Ovary (tissue), 7 donors: ENCODE measurements at regions not wholly inside any gene's neighbourhood (a gene's known extent, or its start where the extent isn't known, plus 50 kb on each side); places are given as distances from the start of the nearest gene placed in this dataset.

Experiments
- DNase-seq, 5 donors: peaks; one replicate each; pipeline ENCODE4 v3.0.0-alpha.2; 2019 to 2020
- H3K27ac ChIP-seq, 2 donors: fragments of 200-600 bp; one replicate each; pipeline versions ENCODE4 v1.5.1 to v1.8.0; 2019 to 2022
- H3K27me3 ChIP-seq: fragments of 200-600 bp; one replicate; pipeline ENCODE4 v1.8.0; 2022
- H3K36me3 ChIP-seq: fragments of 200-600 bp; sonication (generic); one replicate; pipeline ENCODE4 v1.5.1; 2019
- H3K4me1 ChIP-seq: one replicate; pipeline ENCODE4 v1.8.1; 2013; ENCODE audit warnings: mild to moderate bottlenecking, moderate library complexity; ENCODE audit not compliant: insufficient read depth
- H3K4me3 ChIP-seq: fragments of 200-600 bp; sonication (generic); one replicate; pipeline ENCODE4 v1.5.1; 2017
- H3K9me3 ChIP-seq, 2 donors: fragments of 200-600 bp in 1 of 2; sonication (generic) in 1 of 2; one replicate each; pipeline versions ENCODE4 v1.5.1 to v1.8.1; 2013 to 2019; ENCODE audit warnings: mild to moderate bottlenecking in 1 of 2, moderate library complexity in 1 of 2
- EP300 ChIP-seq: sonication (generic); formaldehyde crosslinking; IDR thresholded peaks from one replicate; pipeline ENCODE4 v1.6.1; 2017; ENCODE audit warnings: antibody characterized with exemption
- POLR2A ChIP-seq: fragments of 450-650 bp; IDR thresholded peaks from one replicate; pipeline ENCODE4 v1.6.1; 2017; ENCODE audit warnings: antibody characterized with exemption, mild to moderate bottlenecking, moderate library complexity
- WGBS, 3 donors: extraction: QIAGEN DNeasy Blood & Tissue Kit in 1 of 3; methylation state at CpG; one replicate each; pipeline versions ENCODE4 v1.1.5 to v1.1.7; 2013 to 2017; 5-methylcytosine and 5-hydroxymethylcytosine counted together
- intact Hi-C, 4 donors: fragments of 100-400 bp; cut with DNase I; formaldehyde crosslinking; loops; one replicate each; pipeline versions ENCODE4 v1.11.0 to v1.15.1; 2022 to 2023
- TF ChIP-seq, protein P1 (sequence below), 3 donors: fragments of 450-650 bp in 2 of 3; fragments of 200-600 bp in 1 of 3; IDR thresholded peaks; one replicate each; pipeline versions ENCODE4 v1.5.1 to v1.8.0; 2016 to 2022; ENCODE audit warnings: antibody characterized with exemption in 3 of 3, mild to moderate bottlenecking in 1 of 3
- donor health status: DM: no; HTN: no; CAD: no; lungs with moderate emphysema.
- donor health status: DM: no; HTN: no; CAD: no.
- donor health status: Bipolar disorder and iron deficiency.
- donor health status: DM: no; HTN: no; CAD: no.
- donor health status: DM: yes; HTN: yes; CAD: no.

DNA sequence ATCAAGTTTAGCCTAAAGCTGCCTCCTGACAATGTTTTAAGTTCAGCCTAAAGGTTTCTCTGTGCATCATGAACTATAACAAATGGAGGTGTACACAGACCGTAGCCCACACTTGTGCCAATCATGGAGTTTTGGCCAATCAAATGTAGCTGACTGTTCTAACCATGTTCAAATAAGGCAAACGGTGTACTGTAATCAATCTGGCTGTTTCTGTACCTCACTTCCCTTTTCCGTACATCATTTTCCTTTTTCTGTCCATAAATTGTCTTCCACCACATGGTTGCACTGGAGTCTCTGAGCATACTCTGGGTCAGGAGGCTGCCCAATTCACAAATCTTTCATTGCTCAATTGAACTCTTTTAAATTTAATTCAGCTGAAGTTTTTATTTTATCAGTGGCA is 132.2 kb upstream of the UST start:
- Histone ChIP-seq H3K27me3 (no peaks in the 10 kb centered on the region), H3K36me3 (no peaks in the 10 kb centered on the region), H3K4me1 (no peaks in the 10 kb centered on the region), H3K4me3 (no peak overlapping the region), H3K9me3 (no peaks in the 10 kb centered on the region), H3K27ac (no peak overlapping the region)
- TF ChIP-seq, protein P1, sequence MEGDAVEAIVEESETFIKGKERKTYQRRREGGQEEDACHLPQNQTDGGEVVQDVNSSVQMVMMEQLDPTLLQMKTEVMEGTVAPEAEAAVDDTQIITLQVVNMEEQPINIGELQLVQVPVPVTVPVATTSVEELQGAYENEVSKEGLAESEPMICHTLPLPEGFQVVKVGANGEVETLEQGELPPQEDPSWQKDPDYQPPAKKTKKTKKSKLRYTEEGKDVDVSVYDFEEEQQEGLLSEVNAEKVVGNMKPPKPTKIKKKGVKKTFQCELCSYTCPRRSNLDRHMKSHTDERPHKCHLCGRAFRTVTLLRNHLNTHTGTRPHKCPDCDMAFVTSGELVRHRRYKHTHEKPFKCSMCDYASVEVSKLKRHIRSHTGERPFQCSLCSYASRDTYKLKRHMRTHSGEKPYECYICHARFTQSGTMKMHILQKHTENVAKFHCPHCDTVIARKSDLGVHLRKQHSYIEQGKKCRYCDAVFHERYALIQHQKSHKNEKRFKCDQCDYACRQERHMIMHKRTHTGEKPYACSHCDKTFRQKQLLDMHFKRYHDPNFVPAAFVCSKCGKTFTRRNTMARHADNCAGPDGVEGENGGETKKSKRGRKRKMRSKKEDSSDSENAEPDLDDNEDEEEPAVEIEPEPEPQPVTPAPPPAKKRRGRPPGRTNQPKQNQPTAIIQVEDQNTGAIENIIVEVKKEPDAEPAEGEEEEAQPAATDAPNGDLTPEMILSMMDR (IDR thresholded peaks at IDR 0.05), result no peak
- TF ChIP-seq EP300 (no peak), POLR2A (no peak)
- intact Hi-C loops, result no loop called here
- DNase-seq, result no peak
- 82 to 88% (median 87%) methylated on average over 3 of the region's 3 CpGs for WGBS, 3 donors

DNA sequence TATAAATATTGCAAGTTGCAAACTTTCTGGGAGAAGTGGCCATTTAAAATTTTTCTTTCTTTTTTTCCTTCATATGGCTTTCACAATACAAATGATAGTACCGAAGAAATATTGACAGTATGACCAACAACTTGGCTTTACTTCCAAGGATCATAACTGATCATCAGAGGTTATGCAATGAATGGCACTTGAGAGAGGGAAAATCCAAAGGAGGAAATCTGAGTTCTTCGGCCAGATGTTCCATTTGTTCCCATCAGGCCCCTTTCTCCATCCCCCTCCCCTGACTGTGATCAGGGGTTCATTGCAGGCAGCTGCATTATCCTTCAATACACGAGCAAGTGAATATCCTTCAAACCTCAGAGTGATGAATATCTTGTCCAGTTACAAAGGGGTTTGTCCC is 130.0 kb upstream of the UST start:
- no peak for TF ChIP-seq EP300
- no peak for TF ChIP-seq POLR2A
- TF ChIP-seq, protein P1 (IDR thresholded peaks at IDR 0.05), result no peak
- H3K9me3 ChIP-seq, result no peaks in the 10 kb centered on the region
- H3K4me3 ChIP-seq, result no peak overlapping the region
- H3K27me3 ChIP-seq, result no peaks in the 10 kb centered on the region
- no peak overlapping the region for H3K27ac ChIP-seq
- no peaks in the 10 kb centered on the region for H3K4me1 ChIP-seq
- intact Hi-C loops, result no loop called here
- DNase-seq, result no peak
- WGBS, 3 donors, result 55 to 76% (median 70%) methylated on average over 3 of the region's 3 CpGs
- no peaks in the 10 kb centered on the region for H3K36me3 ChIP-seq

GRCh38 chr6:148617530-148617929 is 129.3 kb upstream of the UST start:
- H3K4me1 ChIP-seq, result no peaks in the 10 kb centered on the region
- H3K27me3 ChIP-seq, result no peaks in the 10 kb centered on the region
- no peak overlapping the region for H3K4me3 ChIP-seq
- no peak for TF ChIP-seq EP300
- TF ChIP-seq, protein P1 (IDR thresholded peaks at IDR 0.05), result no peak
- no peak for TF ChIP-seq POLR2A
- H3K36me3 ChIP-seq, result no peaks in the 10 kb centered on the region
- no peak for DNase-seq
- 72 to 87% (median 78%) methylated on average over 4 of the region's 4 CpGs for WGBS, 3 donors
- H3K27ac ChIP-seq, result no peak overlapping the region
- intact Hi-C loops, result no loop called here
- H3K9me3 ChIP-seq, result no peaks in the 10 kb centered on the region

DNA sequence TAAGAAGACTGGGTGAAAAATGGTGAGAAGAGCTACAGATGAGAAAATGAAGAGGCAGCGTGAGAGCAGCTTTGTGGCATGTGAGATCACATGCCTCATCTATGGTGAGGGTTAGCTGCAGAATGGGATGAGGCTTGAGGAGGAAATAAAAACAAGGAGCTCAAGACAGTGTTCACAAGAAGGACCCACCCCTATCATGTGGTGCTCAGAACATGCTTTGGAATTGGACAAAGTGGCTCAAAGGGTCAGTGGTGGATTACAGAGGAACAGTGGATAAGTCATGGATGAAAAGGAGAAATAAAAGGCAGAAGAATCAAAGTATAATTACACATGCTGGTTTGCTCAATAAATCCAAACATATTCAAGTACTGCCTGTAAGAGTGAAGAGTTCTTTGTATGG is 126.9 kb upstream of the UST start:
- 97 to 99% (median 98%) methylated on average over 1 of the region's 1 CpG for WGBS, 3 donors

More for the DNA sequence above, 126.9 kb upstream of the UST start:
- H3K4me3 ChIP-seq, result no peak overlapping the region
- intact Hi-C loops, result no loop called here
- no peaks in the 10 kb centered on the region for H3K36me3 ChIP-seq
- no peaks in the 10 kb centered on the region for H3K9me3 ChIP-seq
- TF ChIP-seq EP300 (no peak), POLR2A (no peak)
- TF ChIP-seq, protein P1 (IDR thresholded peaks at IDR 0.05), result no peak
- H3K27ac ChIP-seq, result no peak overlapping the region
- no peak for DNase-seq
- no peaks in the 10 kb centered on the region for H3K27me3 ChIP-seq
- no peaks in the 10 kb centered on the region for H3K4me1 ChIP-seq
